ENCODE measurements at regions not wholly inside any gene's neighbourhood (a gene's known extent, or its start where the extent isn't known, plus 50 kb on each side); places are given as distances from the start of the nearest gene placed in this dataset.

- POLR2A ChIA-PET: no interaction called here
- H3K27ac ChIP-seq (ENCODE audit: extremely low read depth, low read depth, low read length): no peak overlapping the region
Measured at GRCh38 chr5:124519396-124519795, 227.0 kb downstream of the ZNF608 start.

More at GRCh38 chr5:124519396-124519795, 227.0 kb downstream of the ZNF608 start:
- DNase-seq (ENCODE audit: extremely low read depth in 1 of 4, low spot score in 3 of 4): no peak
- Histone ChIP-seq H4K20me1 (replicated peaks; ENCODE audit: control insufficient read depth, insufficient read depth, low read length) (no peaks in the 10 kb centered on the region), H3K79me2 (ENCODE audit: control insufficient read depth, insufficient read depth, low read length) (no peaks in the 10 kb centered on the region), H2AFZ (ENCODE audit: low read depth, low read length) (no peak overlapping the region), H3K9ac (ENCODE audit: insufficient read depth in 1 of 2, low read depth in 2 of 2, low read length in 2 of 2) (no peak overlapping the region), H3K36me3 (ENCODE audit: control insufficient read depth, insufficient read depth, low read length) (no peaks in the 10 kb centered on the region), H3K9me1 (ENCODE audit: control insufficient read depth, insufficient read depth, low read length) (no peaks in the 10 kb centered on the region), H3K9me3 (replicated peaks; ENCODE audit: control insufficient read depth, insufficient read depth, low read depth, low read length) (no peaks in the 10 kb centered on the region), H3K27me3 (ENCODE audit: control insufficient read depth in 2 of 2, insufficient read depth in 2 of 2, low read length in 2 of 2) (peaks cover 2 to 13% of the 10 kb centered on the region in 2 experiments; a peak in 3 of 5 replicates), H3K4me1 (replicated peaks in 1 of 2; ENCODE audit: control insufficient read depth in 2 of 2, insufficient read depth in 2 of 2, low read length in 2 of 2) (no peaks in the 10 kb centered on the region), H3K4me3 (no peak overlapping the region), H3K4me2 (ENCODE audit: insufficient read depth, low read length) (no peak overlapping the region)
- FAIRE-seq: no peak
- CTCF ChIA-PET (ENCODE audit: low intra/inter-chr PET ratio): no interaction called here
- no TSS peak for BruUV-seq (replicated peaks)
- intact Hi-C loops (cut with micrococcal nuclease): no loop called here
- WGBS (ENCODE audit: insufficient coverage, low coverage, missing lambda C conversion rate): 3% methylated on average over 2 of the region's 2 CpGs
- no peak for ATAC-seq
- in situ Hi-C loops (cut with MboI): no loop called here
- no peak for TF ChIP-seq CGGBP1 (CRISPR knock-in tag; IDR thresholded peaks at IDR 0.05)
- TF ChIP-seq SMARCC2 (IDR thresholded peaks at IDR 0.05; ENCODE audit: low read depth): no peak
- no peak for TF ChIP-seq KLF10 (CRISPR knock-in tag; IDR thresholded peaks at IDR 0.05)
- no peak for TF ChIP-seq MEF2D (tag; conservative IDR thresholded peaks at IDR 0.05; ENCODE audit: low read depth)
- TF ChIP-seq ZNF395 (CRISPR knock-in tag; IDR thresholded peaks at IDR 0.05): no peak
- no peak for TF ChIP-seq HIVEP1 (CRISPR knock-in tag; IDR thresholded peaks at IDR 0.05)
- TF ChIP-seq BCL6 (CRISPR knock-in tag; IDR thresholded peaks at IDR 0.05): no peak
- no peak for TF ChIP-seq ATF4 (CRISPR knock-in tag; IDR thresholded peaks at IDR 0.05)
- no peak for TF ChIP-seq HNRNPH1 (optimal IDR thresholded peaks at IDR 0.05; ENCODE audit: low read depth, low read length)
- no peak for TF ChIP-seq EHMT2 (IDR thresholded peaks at IDR 0.05)
- no peak for TF ChIP-seq ZBTB33 (CRISPR knock-in tag; IDR thresholded peaks at IDR 0.05)
- no peak for TF ChIP-seq CREBBP (IDR thresholded peaks at IDR 0.05; ENCODE audit: low read depth, low read length)
- no peak for TF ChIP-seq ZC3H8 (IDR thresholded peaks at IDR 0.05)
- TF ChIP-seq CCNT2 (IDR thresholded peaks at IDR 0.05; ENCODE audit: borderline replicate concordance, extremely low read depth, insufficient read length, low read depth, low read length): no peak
- TF ChIP-seq SMAD4 (CRISPR knock-in tag; conservative IDR thresholded peaks at IDR 0.05): no peak

All from K562 (cell line).